PC-9 (cell line): ENCODE measurements at regions not wholly inside any gene's neighbourhood (a gene's known extent, or its start where the extent isn't known, plus 50 kb on each side); places are given as distances from the start of the nearest gene placed in this dataset.

Source experiments
- CTCF ChIP-seq: fragments of 200-600 bp; sonication (generic); conservative IDR thresholded peaks from 2 replicates; pipeline ENCODE4 v1.6.1; 2017; ENCODE audit warnings: mixed run types, antibody characterized with exemption, mild to moderate bottlenecking, moderate library complexity
- EZH2 ChIP-seq: fragments of 200-600 bp; sonication (generic); IDR thresholded peaks from 2 replicates; pipeline ENCODE4 v1.8.0; 2017; ENCODE audit warnings: antibody characterized with exemption, low read depth

- TF ChIP-seq CTCF = no peak
- TF ChIP-seq EZH2 = no peak
Observed at GRCh38 chr9:84542554-84542953, 127.0 kb upstream of the NTRK2 start.
